BJ (cell line): ENCODE measurements at regions not wholly inside any gene's neighbourhood (a gene's known extent, or its start where the extent isn't known, plus 50 kb on each side); places are given as distances from the start of the nearest gene placed in this dataset.

ENCODE experiments used
- CTCF ChIA-PET: fragments of 350-600 bp; formaldehyde crosslinking; extraction: SDS; loops from one replicate; lab custom pipeline; 2021; ENCODE audit warnings: antibody characterized with exemption, inconsistent platforms; lab: Yijun Ruan, JAX
- POLR2A ChIA-PET: fragments of 300-600 bp; sonication (Branson Sonifier 250); formaldehyde crosslinking; extraction: SDS; loops from one replicate; lab custom pipeline; 2021; ENCODE audit warnings: antibody characterized with exemption; lab: Charles Lee
- DNase-seq: peaks from one replicate; pipeline ENCODE4 v3.0.0-alpha.2; 2011; ENCODE audit warnings: low read depth
- H3K27me3 ChIP-seq: 2 replicates; pipeline ENCODE4 v1.6.0; 2011; ENCODE audit warnings: low read length; ENCODE audit not compliant: control insufficient read depth, insufficient read depth
- H3K36me3 ChIP-seq: 2 replicates; pipeline ENCODE4 v1.5.1; 2011; ENCODE audit warnings: low read length; ENCODE audit not compliant: control insufficient read depth, insufficient read depth
- H3K4me3 ChIP-seq: 2 replicates; pipeline ENCODE4 v1.5.1; 2011; ENCODE audit warnings: low read depth, mild to moderate bottlenecking, control low read depth, low read length
- TF ChIP-seq, protein P1 (sequence below): IDR thresholded peaks from 2 replicates; pipeline ENCODE4 v1.5.1; 2011; ENCODE audit warnings: low read depth, mild to moderate bottlenecking, control low read depth, inconsistent platforms, low read length, moderate library complexity; ENCODE audit not compliant: insufficient read depth

DNA sequence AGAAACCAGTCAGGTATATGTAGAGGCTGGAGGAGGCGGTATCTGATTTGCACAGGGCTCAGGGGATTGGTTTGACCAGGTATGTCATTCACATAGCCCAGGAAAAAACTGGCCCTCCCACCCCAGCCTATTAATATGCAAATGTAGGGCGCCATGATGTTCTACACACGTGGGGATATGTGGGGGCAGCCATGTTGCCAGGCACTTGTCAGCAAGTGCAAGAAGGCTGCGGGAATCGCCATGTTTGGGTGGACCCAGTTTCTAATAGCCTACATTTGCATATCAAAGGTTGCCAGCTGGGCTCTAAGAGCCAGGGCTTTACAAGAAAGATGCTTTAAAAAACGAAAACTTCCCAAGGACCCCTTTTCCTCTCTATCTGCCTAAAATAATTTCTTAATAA lies 335.1 kb downstream of the SMARCA1 start:
- H3K4me3 ChIP-seq: no peak overlapping the region
- DNase-seq: no peak
- ChIA-PET POLR2A (no interaction called here), CTCF (no interaction called here)
- H3K27me3 ChIP-seq: no peaks in the 10 kb centered on the region
- H3K36me3 ChIP-seq: no peaks in the 10 kb centered on the region
- TF ChIP-seq, protein P1, sequence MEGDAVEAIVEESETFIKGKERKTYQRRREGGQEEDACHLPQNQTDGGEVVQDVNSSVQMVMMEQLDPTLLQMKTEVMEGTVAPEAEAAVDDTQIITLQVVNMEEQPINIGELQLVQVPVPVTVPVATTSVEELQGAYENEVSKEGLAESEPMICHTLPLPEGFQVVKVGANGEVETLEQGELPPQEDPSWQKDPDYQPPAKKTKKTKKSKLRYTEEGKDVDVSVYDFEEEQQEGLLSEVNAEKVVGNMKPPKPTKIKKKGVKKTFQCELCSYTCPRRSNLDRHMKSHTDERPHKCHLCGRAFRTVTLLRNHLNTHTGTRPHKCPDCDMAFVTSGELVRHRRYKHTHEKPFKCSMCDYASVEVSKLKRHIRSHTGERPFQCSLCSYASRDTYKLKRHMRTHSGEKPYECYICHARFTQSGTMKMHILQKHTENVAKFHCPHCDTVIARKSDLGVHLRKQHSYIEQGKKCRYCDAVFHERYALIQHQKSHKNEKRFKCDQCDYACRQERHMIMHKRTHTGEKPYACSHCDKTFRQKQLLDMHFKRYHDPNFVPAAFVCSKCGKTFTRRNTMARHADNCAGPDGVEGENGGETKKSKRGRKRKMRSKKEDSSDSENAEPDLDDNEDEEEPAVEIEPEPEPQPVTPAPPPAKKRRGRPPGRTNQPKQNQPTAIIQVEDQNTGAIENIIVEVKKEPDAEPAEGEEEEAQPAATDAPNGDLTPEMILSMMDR: no peak

DNA sequence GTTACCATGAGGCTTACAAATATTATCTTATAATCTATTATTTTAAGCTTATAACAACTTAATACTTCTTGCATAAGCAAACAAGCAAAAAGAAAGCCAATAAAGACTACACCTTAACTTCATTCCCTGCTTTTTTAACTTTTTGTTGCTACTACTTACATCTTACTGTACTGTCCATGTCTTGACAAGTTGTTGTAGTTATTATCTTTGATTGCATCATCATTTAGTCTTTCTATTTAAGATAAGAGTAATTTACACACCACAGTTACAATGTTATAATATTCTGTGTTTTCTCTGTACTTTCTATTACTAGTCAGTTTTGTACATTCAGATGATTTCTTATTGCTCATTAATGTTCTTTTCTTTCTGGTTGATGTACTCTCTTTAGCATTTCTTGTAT lies 346.6 kb downstream of the SMARCA1 start:
- DNase-seq: no peak

DNA sequence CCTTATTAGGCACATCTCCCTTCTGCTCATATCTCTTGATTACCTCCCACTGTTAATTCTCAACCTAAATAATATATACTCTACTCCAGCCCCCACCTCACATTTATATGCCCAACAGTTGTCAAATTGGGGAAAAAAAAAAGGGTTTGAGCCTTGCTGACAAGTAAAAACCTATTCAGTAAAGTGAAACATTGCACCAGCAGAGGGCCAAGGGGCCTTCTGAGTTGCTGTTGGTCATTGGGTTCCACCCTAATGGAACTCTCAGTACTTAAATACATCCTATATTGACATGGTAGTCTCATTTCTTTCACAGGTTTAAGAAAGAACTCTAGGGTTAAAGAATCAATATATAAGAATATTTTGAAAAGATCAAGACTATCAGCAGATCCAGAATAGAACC lies 362.2 kb downstream of the SMARCA1 start:
- Histone ChIP-seq H3K27me3 (no peaks in the 10 kb centered on the region), H3K4me3 (no peak overlapping the region), H3K36me3 (no peaks in the 10 kb centered on the region)
- POLR2A ChIA-PET: no interaction called here
- CTCF ChIA-PET: no interaction called here
- TF ChIP-seq, protein P1: no peak
- DNase-seq: no peak

More for the DNA sequence above, 346.6 kb downstream of the SMARCA1 start:
- POLR2A ChIA-PET: no interaction called here
- CTCF ChIA-PET: no interaction called here
- no peaks in the 10 kb centered on the region for H3K27me3 ChIP-seq
- H3K4me3 ChIP-seq: no peak overlapping the region
- TF ChIP-seq, protein P1: no peak
- H3K36me3 ChIP-seq: no peaks in the 10 kb centered on the region

DNA sequence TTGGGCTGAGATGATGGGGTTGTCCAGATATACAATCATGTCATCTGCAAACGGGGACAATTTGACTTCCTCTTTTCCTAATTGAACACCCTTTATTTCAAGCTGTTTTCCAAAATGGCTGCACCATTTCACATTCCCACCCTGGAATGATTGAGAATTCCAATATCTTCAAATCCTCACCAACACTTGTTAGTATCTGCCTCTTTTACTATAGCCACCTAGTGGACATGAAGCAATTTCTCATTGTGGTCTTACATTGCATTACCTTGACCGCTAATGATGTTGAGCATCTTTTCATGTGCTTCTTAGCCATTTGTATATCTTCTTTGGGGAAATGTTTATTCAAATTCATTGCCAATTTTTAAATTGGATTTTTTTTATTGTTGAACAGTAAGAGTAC lies 364.8 kb downstream of the SMARCA1 start:
- no peak for DNase-seq
- TF ChIP-seq, protein P1: no peak
- Histone ChIP-seq H3K4me3 (no peak overlapping the region), H3K36me3 (no peaks in the 10 kb centered on the region), H3K27me3 (no peaks in the 10 kb centered on the region)
- POLR2A ChIA-PET: no interaction called here
- CTCF ChIA-PET: no interaction called here

DNA sequence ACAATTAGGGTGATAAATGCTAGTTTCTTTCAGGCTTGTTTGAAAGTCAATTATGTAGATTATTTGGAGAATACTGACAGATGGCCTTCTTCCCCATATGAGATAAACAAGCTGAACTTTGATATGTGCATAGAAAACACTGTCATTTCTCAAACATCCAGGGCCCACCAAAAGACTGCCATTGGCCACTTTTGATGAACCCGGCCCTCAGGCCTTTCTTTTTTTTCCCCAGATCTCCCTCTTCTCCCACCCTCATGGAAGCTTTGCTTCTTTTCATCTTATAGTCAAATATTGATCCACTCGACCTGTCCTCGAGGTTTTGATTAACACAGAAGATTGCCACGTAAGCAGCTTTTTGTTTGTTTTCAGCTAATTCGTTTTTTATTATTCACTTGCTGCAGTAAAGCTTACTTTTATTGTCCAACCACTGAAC lies 377.4 kb downstream of the SMARCA1 start:
- Histone ChIP-seq H3K27me3 (no peaks in the 10 kb centered on the region), H3K4me3 (no peak overlapping the region), H3K36me3 (no peaks in the 10 kb centered on the region)
- CTCF ChIA-PET: no interaction called here
- DNase-seq: no peak
- TF ChIP-seq, protein P1: no peak
- POLR2A ChIA-PET: no interaction called here
